DOHH2 (cell line): ENCODE measurements at regions not wholly inside any gene's neighbourhood (a gene's known extent, or its start where the extent isn't known, plus 50 kb on each side); places are given as distances from the start of the nearest gene placed in this dataset.

Source experiments
- CTCF ChIP-seq: fragments of 200-600 bp; sonication (generic); IDR thresholded peaks from one replicate; pipeline ENCODE4 v1.5.1; 2014; ENCODE audit warnings: antibody characterized with exemption, mild to moderate bottlenecking, low read depth, low read length; ENCODE audit not compliant: poor library complexity, severe bottlenecking
- EZH2phosphoT487 ChIP-seq: fragments of 200-600 bp; sonication (generic); IDR thresholded peaks from 2 replicates; pipeline ENCODE4 v1.6.1; 2017; ENCODE audit warnings: borderline replicate concordance, mild to moderate bottlenecking, antibody characterized with exemption, low read length, moderate library complexity, mixed read lengths

- no peak for TF ChIP-seq CTCF
- TF ChIP-seq EZH2phosphoT487: no peak
Measured at GRCh38 chr6:158903801-158904200, 84.6 kb upstream of the EZR start.
